GM12873 (cell line): ENCODE measurements at regions not wholly inside any gene's neighbourhood (a gene's known extent, or its start where the extent isn't known, plus 50 kb on each side); places are given as distances from the start of the nearest gene placed in this dataset.

Source experiments
- TF ChIP-seq, protein P1 (sequence below): IDR thresholded peaks from 2 replicates; pipeline ENCODE4 v1.5.1; 2012; ENCODE audit warnings: low read depth, mild to moderate bottlenecking, moderate library complexity, low read length, control low read depth; ENCODE audit not compliant: insufficient read depth; ENCODE audit errors: missing control alignments

DNA sequence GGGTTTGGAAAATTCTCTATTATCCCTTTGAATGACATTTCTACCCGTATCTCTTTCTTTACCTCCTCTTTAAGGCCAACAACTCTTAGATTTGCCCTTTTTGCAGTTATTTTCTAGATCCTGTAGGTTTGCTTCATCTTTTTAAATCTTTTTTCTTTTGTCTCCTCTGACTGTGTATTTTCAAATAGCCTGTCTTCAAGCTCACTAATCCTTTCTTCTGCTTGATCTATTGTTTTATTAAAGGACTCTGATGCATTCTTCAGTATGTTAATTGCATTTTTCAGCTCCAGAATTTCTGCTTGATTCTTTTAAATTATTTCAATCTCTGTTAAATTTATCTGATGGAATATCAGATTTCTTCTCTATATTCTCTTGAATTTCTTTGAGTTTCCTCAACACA is 324.3 kb downstream of the PLA2G4A start:
- TF ChIP-seq, protein P1, sequence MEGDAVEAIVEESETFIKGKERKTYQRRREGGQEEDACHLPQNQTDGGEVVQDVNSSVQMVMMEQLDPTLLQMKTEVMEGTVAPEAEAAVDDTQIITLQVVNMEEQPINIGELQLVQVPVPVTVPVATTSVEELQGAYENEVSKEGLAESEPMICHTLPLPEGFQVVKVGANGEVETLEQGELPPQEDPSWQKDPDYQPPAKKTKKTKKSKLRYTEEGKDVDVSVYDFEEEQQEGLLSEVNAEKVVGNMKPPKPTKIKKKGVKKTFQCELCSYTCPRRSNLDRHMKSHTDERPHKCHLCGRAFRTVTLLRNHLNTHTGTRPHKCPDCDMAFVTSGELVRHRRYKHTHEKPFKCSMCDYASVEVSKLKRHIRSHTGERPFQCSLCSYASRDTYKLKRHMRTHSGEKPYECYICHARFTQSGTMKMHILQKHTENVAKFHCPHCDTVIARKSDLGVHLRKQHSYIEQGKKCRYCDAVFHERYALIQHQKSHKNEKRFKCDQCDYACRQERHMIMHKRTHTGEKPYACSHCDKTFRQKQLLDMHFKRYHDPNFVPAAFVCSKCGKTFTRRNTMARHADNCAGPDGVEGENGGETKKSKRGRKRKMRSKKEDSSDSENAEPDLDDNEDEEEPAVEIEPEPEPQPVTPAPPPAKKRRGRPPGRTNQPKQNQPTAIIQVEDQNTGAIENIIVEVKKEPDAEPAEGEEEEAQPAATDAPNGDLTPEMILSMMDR: no peak

DNA sequence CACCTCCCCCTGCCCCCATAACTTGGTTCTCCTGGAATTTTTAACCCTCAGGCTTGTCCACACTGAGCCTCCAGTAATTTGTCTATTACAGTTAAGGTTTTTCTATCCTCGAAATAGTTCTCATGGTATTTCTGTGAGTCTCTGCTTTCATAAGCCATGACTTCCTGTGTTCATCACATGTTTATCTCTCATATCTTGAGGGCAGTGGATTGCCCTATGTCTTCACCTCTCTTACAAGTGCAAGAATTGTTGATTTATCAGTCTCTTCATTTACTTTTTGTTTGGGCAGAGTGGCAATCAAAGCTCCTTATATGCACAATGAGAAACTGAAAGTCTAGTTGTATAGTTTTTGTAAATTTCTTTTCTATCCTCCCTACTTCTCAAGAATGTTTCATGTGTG is 328.4 kb downstream of the PLA2G4A start:
- TF ChIP-seq, protein P1: no peak

DNA sequence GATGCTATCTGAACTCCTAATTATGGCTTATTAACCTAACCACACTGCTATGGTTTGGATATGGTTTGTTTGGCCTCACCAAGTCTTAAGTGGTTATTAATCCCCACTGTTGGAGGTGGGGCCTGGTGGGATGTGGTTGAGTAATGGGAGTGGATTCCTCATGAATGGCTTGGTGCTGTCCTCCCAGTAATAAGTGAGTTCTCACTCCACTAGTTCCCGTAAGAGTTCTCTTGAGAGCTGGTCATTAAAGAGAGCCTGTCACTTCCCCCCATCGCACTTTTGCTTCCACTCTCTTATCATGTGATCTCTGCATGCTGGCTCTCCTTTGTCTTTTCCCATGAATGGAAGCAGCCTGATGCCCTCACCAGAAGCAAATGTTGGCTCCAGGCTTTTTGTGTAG is 328.8 kb downstream of the PLA2G4A start:
- TF ChIP-seq, protein P1: no peak

DNA sequence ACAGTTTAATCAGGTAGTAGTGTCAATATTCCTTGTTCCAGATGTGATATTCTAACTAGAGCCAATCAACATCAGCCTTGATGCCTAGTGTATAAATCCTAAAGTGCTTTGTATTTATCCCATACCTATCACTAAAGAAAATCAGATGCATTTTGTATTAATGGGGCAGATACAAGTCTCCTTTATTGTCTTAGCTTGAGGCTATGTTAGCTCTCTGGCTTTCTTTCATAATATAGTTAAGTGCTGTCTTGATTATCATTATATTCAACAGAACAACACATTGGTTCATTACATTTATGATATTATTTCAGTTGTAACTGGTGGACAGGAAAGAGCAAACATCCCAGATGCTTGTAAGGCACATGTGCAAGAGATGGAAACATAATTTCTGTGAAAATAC is 338.8 kb downstream of the PLA2G4A start:
- TF ChIP-seq, protein P1: no peak

DNA sequence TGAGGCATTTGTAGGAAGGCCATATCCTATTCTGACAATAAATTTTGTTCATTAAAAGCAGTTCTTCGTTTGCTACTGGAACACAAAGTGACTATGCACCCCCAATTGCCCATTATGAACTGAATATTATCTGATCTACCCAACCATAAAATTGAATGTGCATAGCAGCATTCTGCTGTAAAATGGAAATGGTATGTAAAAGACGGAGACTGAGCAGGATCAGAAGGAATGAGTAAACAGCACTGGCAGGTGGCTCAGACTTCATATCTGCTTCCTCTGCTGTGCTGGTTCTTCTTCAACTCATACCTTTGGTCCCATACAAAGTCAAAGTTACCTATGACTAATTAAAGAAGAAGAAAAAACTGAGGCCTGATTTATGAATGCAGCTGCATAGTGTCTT is 339.5 kb downstream of the PLA2G4A start:
- TF ChIP-seq, protein P1: no peak

DNA sequence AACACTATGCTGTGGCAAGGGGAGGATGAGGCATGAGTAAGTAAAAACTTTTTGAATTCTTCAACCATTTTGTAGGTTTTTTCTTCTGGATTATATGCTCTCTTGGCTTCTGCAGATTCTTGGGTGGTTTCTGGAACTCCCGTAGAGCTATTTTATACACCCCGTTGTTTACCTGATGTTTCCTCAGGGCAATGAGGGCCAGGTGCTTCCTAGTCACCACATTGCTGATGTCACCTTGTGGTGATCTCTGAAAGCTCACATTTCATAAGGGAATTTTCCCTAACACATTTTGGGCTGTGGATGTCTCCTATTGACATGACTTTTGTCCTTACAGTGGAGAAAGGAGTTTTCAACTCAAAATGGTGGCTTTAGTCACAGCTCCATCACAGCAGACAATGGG is 356.6 kb downstream of the PLA2G4A start:
- TF ChIP-seq, protein P1: no peak

DNA sequence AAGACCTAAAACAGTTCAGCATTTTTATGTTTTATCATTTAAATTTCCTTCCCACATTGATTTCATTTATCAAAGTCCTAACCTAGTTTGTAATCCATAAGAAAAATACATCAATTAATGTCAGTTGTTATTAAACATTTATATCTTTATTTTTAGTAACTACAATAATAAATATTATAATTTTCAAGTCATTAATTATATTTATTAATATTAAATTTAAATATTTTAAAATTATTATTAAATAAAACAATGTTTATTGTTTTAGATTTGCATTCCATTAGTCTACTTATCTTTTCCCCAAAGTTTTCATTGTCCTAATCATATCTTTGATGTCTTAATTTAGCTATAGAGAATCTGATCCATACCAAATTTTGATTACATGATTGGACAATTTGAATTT is 368.9 kb downstream of the PLA2G4A start:
- TF ChIP-seq, protein P1: no peak
